ENCODE measurements at regions not wholly inside any gene's neighbourhood (a gene's known extent, or its start where the extent isn't known, plus 50 kb on each side); places are given as distances from the start of the nearest gene placed in this dataset.

DNA sequence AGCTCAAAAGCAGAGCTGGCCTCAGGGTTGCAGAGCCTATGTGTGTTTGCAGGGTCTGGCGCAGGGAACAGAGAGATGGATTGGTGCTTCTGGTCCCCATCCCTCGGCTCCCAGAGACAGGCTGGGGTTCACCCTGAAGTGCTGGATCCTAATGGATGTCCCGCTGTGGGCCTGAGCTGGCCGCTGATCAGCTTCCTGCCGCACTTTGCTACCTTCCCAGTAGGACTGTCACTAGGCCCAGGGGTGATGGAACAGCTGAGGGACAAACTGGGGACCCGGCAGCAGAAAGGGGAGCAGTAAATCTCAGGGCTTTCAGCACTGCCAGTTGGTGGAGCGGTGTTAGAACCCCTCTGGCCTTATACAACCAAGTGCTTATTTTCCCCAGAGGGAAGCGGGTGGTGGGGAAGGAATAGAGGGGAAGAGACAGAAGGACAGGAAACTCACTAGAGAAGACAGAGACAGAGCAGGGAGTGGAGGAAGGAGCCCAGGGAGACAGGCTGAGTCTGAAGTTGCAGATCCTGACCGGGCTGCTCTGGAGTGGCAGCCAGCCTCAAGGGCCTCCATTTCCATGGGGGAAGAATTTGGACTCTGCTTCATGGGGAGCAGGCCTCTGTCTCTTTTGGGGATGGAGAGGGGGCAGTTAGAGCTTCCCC, 78.6 kb downstream of the MRM1 start:
- Histone ChIP-seq H3K4me2 (ENCODE audit: low read length) (no peak overlapping the region), H3F3A (ENCODE audit: low read length, unreplicated experiment) (no peaks in the 10 kb centered on the region), H2AFZ (ENCODE audit: low read length) (no peak overlapping the region), H3K9ac (ENCODE audit: low read length) (no peak overlapping the region), H3K27me3 (ENCODE audit: low read length) (no peaks in the 10 kb centered on the region), H3K9me2 (replicated peaks; ENCODE audit: low read length) (no peaks in the 10 kb centered on the region), H3K9me3 (ENCODE audit: low read length) (no peaks in the 10 kb centered on the region), H3K79me2 (ENCODE audit: low read length) (no peaks in the 10 kb centered on the region), H3K27ac (ENCODE audit: low read length) (no peak overlapping the region), H3K4me1 (ENCODE audit: insufficient read depth, low read length) (no peaks in the 10 kb centered on the region), H3K36me3 (ENCODE audit: low read depth, low read length) (no peaks in the 10 kb centered on the region), H3K4me3 (ENCODE audit: low read length) (no peak overlapping the region), H4K20me1 (ENCODE audit: low read length) (no peaks in the 10 kb centered on the region)
- intact Hi-C loops (cut with micrococcal nuclease), result no loop called here
- ChIA-PET CTCF (no interaction called here), POLR2A (ENCODE audit: unreplicated experiment) (no interaction called here)
- BruUV-seq (replicated peaks), result no TSS peak
- ATAC-seq (no peak), DNase-seq (no peak)
- TF ChIP-seq EZH2phosphoT487 (IDR thresholded peaks at IDR 0.05; ENCODE audit: borderline replicate concordance, low read length) (no peak), EZH2 (IDR thresholded peaks at IDR 0.05; ENCODE audit: low read length, unreplicated experiment) (no peak)
- TF ChIP-seq, protein P1, sequence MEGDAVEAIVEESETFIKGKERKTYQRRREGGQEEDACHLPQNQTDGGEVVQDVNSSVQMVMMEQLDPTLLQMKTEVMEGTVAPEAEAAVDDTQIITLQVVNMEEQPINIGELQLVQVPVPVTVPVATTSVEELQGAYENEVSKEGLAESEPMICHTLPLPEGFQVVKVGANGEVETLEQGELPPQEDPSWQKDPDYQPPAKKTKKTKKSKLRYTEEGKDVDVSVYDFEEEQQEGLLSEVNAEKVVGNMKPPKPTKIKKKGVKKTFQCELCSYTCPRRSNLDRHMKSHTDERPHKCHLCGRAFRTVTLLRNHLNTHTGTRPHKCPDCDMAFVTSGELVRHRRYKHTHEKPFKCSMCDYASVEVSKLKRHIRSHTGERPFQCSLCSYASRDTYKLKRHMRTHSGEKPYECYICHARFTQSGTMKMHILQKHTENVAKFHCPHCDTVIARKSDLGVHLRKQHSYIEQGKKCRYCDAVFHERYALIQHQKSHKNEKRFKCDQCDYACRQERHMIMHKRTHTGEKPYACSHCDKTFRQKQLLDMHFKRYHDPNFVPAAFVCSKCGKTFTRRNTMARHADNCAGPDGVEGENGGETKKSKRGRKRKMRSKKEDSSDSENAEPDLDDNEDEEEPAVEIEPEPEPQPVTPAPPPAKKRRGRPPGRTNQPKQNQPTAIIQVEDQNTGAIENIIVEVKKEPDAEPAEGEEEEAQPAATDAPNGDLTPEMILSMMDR (conservative IDR thresholded peaks at IDR 0.05; ENCODE audit: low read depth, low read length), result no peak

DNA sequence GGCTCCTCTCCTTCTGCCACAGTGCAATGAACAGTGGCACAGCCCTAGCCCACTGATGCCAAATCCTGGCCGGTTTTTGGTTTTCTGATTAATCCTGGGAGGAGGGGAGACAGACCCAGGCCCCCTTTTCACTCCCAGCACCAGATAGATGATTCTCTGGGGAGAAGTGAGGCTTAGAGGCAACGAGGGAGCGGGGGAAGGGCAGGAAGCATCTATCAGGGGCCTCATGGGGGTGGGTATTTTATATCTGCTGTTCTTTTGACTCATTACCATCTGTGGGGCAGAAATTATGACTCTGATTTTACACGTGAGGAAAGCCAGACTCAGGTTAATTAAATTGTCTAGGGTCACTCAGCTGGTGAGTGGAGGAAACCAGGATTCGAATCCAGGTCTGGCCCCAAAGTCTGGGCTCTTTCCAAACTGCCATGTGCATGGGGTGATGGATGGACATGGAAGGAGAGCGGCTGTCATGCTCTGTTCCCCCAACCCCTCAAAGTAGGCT, 79.4 kb downstream of the MRM1 start:
- ChIA-PET POLR2A (ENCODE audit: unreplicated experiment) (no interaction called here), CTCF (interaction anchor here (0.5 kb wide), 1 partner anchor 78 kb away, joined by 6 read pairs; no protein-coding TSS in a partner anchor)
- no peaks in the 10 kb centered on the region for H3K79me2 ChIP-seq (ENCODE audit: low read length)
- no peaks in the 10 kb centered on the region for H4K20me1 ChIP-seq (ENCODE audit: low read length)
- no peaks in the 10 kb centered on the region for H3K9me3 ChIP-seq (ENCODE audit: low read length)
- TF ChIP-seq EZH2phosphoT487 (IDR thresholded peaks at IDR 0.05; ENCODE audit: borderline replicate concordance, low read length), result no peak
- no peak for TF ChIP-seq EZH2 (IDR thresholded peaks at IDR 0.05; ENCODE audit: low read length, unreplicated experiment)
- TF ChIP-seq, protein P1 (conservative IDR thresholded peaks at IDR 0.05; ENCODE audit: low read depth, low read length), result no peak
- H3K9ac ChIP-seq (ENCODE audit: low read length), result no peak overlapping the region
- no TSS peak for BruUV-seq (replicated peaks)
- H3K27ac ChIP-seq (ENCODE audit: low read length), result no peak overlapping the region
- no peaks in the 10 kb centered on the region for H3K27me3 ChIP-seq (ENCODE audit: low read length)
- no peak for DNase-seq
- H2AFZ ChIP-seq (ENCODE audit: low read length), result no peak overlapping the region
- no peaks in the 10 kb centered on the region for H3K9me2 ChIP-seq (replicated peaks; ENCODE audit: low read length)
- no peak overlapping the region for H3K4me3 ChIP-seq (ENCODE audit: low read length)
- intact Hi-C loops (cut with micrococcal nuclease), result no loop called here
- H3K4me1 ChIP-seq (ENCODE audit: insufficient read depth, low read length), result no peaks in the 10 kb centered on the region
- no peaks in the 10 kb centered on the region for H3K36me3 ChIP-seq (ENCODE audit: low read depth, low read length)
- H3F3A ChIP-seq (ENCODE audit: low read length, unreplicated experiment), result no peaks in the 10 kb centered on the region
- ATAC-seq, result no peak
- no peak overlapping the region for H3K4me2 ChIP-seq (ENCODE audit: low read length)

DNA sequence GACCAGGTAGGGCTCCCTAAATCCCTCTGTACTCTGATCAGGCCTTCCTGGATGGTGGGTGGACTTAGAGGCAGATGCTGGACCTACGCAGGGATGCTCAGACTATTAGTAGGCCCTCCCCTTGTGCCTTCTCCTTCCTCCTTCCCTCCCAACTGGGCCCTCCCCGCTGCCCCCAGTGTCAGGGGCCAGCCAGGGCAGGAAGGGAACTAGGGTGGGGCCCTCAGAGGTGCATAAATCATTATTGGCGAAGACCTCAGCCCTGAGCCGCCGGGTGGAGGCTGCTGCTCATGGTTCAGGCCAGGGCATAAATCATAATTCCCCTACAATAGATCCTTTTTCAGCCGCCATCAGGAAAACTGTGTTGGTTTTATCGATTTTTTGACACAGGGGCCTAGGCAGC, 81.4 kb downstream of the MRM1 start:
- Histone ChIP-seq H3K79me2 (ENCODE audit: low read length) (no peaks in the 10 kb centered on the region), H3K27me3 (ENCODE audit: low read length) (no peaks in the 10 kb centered on the region), H3K9me3 (ENCODE audit: low read length) (no peaks in the 10 kb centered on the region), H3K4me3 (ENCODE audit: low read length) (no peak overlapping the region), H3K9me2 (replicated peaks; ENCODE audit: low read length) (no peaks in the 10 kb centered on the region), H3F3A (ENCODE audit: low read length, unreplicated experiment) (no peaks in the 10 kb centered on the region), H3K36me3 (ENCODE audit: low read depth, low read length) (no peaks in the 10 kb centered on the region), H3K4me1 (ENCODE audit: insufficient read depth, low read length) (no peaks in the 10 kb centered on the region), H3K4me2 (ENCODE audit: low read length) (no peak overlapping the region), H3K9ac (ENCODE audit: low read length) (no peak overlapping the region), H3K27ac (ENCODE audit: low read length) (no peak overlapping the region), H4K20me1 (ENCODE audit: low read length) (no peaks in the 10 kb centered on the region), H2AFZ (ENCODE audit: low read length) (no peak overlapping the region)
- TF ChIP-seq EZH2phosphoT487 (IDR thresholded peaks at IDR 0.05; ENCODE audit: borderline replicate concordance, low read length), result no peak
- TF ChIP-seq, protein P1 (conservative IDR thresholded peaks at IDR 0.05; ENCODE audit: low read depth, low read length), result no peak
- TF ChIP-seq EZH2 (IDR thresholded peaks at IDR 0.05; ENCODE audit: low read length, unreplicated experiment), result no peak
- POLR2A ChIA-PET (ENCODE audit: unreplicated experiment), result no interaction called here
- CTCF ChIA-PET, result no interaction called here
- DNase-seq (no peak), ATAC-seq (no peak)
- intact Hi-C loops (cut with micrococcal nuclease), result no loop called here
- no TSS peak for BruUV-seq (replicated peaks)
